NCI-H1417 (cell line): ENCODE measurements at regions not wholly inside any gene's neighbourhood (a gene's known extent, or its start where the extent isn't known, plus 50 kb on each side); places are given as distances from the start of the nearest gene placed in this dataset.

Source experiments
- DNase-seq, 3 experiments: peaks; one replicate each; lab custom pipeline; 2025; lab: John Stamatoyannopoulos, UW

GRCh38 chr7:156071612-156072011, 259.3 kb upstream of the SHH start:
- DNase-seq = no peak

GRCh38 chr7:156069891-156070290, 257.6 kb upstream of the SHH start:
- no peak for DNase-seq

DNA sequence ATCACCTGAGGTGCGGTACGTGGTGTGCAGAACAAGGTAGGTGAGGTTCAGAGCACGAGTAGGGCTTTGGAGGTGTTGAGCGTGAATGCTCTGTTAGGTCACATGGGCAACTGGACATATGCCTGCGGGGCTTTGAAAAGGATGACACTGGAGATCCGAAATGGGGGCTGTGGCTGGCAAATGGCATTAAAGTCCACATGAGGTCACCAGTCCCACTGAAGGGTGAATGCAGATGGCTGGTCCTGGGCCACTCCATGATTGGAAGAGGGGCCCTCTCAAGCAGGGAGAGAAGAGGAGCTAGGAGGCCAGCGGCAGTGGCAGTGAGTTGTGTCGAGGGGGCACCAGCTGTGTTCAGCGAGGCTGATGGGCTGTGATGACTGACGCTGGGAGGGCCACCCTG, 254.9 kb upstream of the SHH start:
- no peak for DNase-seq

DNA sequence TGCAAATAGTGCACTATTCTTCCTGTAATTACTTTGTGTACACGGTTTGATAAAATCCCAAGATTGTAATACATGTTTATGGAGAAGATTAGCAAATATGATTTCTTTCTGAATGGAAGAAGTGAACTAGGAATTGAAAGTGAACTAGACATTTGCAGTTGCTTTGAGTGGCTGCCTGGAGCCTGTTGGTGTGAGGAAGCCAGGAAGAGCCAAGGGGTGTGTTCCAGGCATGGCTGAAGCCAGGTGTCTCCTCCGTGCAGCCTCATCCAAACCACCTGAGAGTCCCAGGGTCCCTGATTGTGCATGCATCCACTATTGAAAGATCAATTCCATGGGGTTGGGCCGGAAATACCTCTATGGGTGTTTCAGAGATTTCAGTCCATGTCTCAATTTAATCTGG, 253.1 kb upstream of the SHH start:
- no peak for DNase-seq

DNA sequence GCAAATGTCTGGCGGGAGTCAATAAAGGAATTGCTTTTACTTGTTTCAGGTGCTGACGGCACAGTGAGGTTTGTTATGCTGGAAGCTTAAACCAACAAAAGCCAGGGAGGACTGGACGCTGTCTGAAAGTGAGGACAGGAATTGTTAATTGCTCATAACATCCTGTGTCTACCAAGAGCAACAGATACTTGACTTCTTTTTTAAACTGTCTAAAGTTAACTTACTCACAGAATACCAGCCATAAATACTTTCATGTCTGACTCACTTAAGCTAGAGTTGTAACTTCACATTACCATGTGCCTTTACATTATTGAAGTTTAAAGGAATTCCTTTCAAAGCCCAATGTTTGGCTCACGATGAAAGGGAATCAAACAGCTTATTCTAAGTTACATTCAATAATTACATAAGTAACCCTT, 252.7 kb upstream of the SHH start:
- DNase-seq = peak in 1 of 3 experiments; percentile 40

- DNase-seq = no peak
Measured at GRCh38 chr7:156063241-156063810, 251.1 kb upstream of the SHH start.

GRCh38 chr7:156062286-156062685, 250.0 kb upstream of the SHH start:
- DNase-seq = no peak

DNA sequence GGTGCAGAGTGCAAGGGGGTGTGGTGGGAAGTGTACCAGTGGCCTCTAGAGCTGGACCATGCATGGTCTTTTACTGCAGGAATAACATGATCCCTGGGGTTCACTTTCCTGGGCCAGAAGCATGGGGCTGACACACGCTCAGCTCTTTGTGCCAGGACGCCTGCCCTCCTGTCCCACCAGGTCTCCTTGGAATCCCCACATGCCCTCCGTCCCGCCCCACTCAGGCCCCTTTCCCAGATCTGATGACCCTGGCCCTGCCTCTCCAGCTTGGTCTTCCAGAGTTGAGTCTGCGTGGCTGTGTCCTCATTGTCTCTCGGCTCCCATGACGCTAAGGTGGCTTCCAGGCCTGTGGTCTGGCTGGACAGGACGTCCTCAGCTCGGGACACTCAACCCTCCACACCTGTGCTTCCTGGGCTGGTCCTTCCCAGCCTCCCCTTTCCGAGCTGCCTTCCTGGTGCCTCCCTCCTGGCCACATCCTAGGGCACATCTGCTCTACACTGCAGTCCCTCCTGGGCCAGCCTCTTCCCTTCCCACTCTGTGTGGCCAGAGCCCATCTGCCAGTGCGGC, 249.5 kb upstream of the SHH start:
- no peak for DNase-seq

GRCh38 chr7:156060925-156061324, 248.7 kb upstream of the SHH start:
- no peak for DNase-seq

DNA sequence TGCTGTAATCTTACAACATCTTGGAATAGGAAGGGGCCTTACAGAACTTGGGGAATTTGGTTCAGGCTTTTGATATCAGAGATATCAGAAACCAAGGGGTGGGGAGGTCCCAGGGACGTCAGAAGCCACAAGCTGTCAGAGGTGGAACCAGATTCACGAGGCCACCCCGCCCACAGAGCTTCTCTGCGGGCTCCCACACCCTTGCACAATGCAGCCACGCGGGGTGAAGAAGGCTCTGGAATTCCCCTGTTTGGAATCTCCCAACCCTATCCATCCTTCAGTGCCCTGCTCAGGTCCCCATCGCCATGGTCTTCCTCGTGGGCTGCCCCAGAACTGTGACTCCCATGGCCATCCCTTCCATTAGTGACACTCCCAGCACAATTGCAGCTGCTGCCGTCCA, 247.1 kb upstream of the SHH start:
- DNase-seq = no peak

GRCh38 chr7:156058248-156058647, 246.0 kb upstream of the SHH start:
- DNase-seq = no peak

GRCh38 chr7:156056534-156056933, 244.3 kb upstream of the SHH start:
- DNase-seq = no peak

GRCh38 chr7:156055206-156055822, 243.1 kb upstream of the SHH start:
- DNase-seq = no peak

GRCh38 chr7:156051884-156052283, 239.6 kb upstream of the SHH start:
- DNase-seq = no peak

DNA sequence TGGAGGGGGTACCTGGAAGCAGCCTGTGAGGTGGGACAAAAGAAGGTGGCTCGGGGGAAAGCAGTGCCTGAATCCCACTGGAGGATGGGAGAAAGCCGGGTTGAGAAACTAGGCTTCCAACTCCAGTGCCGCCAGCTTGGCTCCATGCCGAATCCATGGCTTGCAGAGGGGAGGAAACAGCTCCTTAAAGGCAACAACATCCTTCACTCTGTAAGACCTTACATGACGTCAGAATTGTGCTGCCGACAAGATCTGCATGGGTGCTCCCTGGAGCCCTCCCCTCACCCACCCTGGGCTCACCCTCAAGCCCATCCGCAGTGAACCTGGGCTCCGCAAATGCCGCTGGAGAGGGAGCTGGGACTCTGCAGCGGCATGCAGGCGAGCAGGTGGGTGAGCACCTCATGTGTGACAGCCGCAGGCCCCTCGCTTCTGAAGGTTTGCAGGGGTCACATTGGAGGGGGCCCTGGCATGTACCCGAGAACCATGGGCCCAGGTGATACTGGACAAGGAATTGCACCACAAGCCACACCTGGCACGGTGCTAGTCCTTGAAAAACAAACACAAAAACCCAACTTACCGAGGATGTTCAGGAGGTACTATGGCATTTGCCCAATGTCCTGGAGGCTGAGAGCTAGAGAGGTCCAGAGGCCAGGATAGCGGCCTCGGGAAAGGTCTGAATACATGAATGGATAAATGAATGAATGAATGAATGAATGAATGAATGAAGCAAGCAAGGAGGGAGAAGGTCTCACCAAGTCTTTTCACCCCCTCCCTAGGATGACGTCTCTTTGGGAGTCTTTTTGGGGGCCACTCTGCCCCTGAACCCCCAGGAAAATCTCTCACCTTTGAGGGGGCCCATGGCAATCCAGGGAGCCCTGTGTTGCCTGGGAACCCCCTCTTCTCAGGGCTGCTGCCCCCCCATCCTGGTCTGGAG, 238.6 kb upstream of the SHH start:
- DNase-seq = no peak

- no peak for DNase-seq
Measured at GRCh38 chr7:156049366-156049765, 237.1 kb upstream of the SHH start.

- no peak for DNase-seq
Measured at GRCh38 chr7:156046031-156046560, 233.8 kb upstream of the SHH start.

DNA sequence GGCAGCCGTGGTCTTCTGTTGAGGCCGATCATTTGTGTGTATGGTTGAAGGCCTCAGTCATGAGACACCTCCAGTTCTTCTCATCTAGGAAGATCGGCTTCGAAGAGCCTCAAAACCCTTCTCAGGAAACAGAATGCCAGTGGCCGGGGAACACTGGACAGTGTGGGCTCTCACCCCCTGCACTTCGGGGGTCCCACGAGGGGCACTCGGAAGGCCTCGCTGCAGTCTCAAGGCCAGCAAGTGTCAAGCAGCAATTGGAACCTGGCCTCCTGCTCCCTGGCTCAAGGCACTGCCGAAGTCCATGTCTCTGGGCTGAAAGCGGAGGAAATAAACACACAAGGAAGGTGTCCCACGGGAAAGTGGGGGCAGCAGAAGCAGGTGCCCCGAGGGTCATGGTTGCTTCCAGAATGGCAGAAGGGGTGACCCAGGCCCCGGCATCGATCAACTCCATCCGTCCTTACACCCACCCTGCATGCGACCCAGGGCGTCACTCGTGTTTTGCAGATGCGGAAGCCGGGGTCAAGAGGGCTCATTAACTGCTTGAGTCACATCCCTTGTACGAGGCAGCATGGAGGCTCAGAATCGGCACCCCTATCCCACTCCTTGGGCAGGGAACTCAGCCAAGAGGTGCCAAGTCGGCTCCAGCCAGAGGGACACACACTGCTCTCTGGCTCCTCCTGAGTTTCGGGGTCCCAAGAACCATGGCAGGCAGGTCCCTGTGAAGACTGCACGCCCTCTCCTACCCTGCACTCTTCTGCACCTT, 231.3 kb upstream of the SHH start:
- DNase-seq = no peak

DNA sequence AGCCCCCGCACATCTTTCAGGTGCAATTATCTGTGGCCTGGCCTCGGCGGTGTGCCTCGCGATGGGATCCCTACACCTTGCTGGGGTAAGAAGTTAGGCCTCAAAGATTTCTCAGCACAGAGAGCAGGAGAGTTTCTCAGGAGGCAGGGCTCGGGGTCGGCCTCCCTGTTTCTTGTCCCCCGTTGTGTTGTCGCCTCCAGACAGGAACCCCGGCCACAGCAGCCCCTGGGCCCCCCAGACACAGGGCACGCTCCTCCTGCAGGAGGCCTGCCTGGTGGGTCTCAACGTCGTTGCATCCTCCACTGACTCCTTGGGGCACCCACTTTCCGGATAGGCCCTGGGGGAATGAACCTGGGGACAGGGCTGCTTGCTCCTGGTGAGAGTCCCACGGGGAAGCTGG, 229.1 kb upstream of the SHH start:
- no peak for DNase-seq

- no peak for DNase-seq
Measured at GRCh38 chr7:156039971-156040677, 227.9 kb upstream of the SHH start.

- DNase-seq = no peak
Measured at GRCh38 chr7:156039194-156039593, 226.9 kb upstream of the SHH start.
